ENCODE measurements at regions not wholly inside any gene's neighbourhood (a gene's known extent, or its start where the extent isn't known, plus 50 kb on each side); places are given as distances from the start of the nearest gene placed in this dataset.
"Not testable (repeated sequence)": the region's sequence is repeated elsewhere in the genome, so short reads cannot be mapped to it uniquely, and the experiment has no call there.

DNA sequence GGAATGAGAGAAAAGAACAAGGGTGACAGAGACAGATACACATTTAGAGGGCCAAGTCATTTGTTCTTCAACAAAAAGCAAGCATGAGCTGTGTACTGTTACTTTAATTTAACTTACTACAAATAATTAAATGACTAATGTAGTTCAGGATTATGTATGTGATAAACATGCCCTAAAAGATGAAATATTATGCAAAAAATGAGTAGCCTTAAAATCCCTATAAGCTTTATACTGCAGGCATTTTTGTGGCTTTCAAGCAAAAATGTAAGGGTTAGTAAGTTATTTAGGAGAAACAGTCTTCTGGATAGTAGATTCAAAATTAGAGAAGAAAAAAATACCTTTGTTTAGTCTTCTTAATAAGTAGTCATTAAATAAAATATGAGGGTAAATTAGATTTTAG lies 431.2 kb downstream of the CSNK1G3 start:
- H3K9me3 ChIP-seq = peaks cover 15% of the 10 kb centered on the region
- H3K4me1 ChIP-seq (ENCODE audit: low read depth) = no peaks in the 10 kb centered on the region
- no peak for DNase-seq
- H3K4me3 ChIP-seq = no peak overlapping the region
- intact Hi-C loops (cut with DNase I, micrococcal nuclease) = no loop called here
- H3K36me3 ChIP-seq (ENCODE audit: low read depth) = no peaks in the 10 kb centered on the region
- ATAC-seq = no peak
- TF ChIP-seq, protein P1, sequence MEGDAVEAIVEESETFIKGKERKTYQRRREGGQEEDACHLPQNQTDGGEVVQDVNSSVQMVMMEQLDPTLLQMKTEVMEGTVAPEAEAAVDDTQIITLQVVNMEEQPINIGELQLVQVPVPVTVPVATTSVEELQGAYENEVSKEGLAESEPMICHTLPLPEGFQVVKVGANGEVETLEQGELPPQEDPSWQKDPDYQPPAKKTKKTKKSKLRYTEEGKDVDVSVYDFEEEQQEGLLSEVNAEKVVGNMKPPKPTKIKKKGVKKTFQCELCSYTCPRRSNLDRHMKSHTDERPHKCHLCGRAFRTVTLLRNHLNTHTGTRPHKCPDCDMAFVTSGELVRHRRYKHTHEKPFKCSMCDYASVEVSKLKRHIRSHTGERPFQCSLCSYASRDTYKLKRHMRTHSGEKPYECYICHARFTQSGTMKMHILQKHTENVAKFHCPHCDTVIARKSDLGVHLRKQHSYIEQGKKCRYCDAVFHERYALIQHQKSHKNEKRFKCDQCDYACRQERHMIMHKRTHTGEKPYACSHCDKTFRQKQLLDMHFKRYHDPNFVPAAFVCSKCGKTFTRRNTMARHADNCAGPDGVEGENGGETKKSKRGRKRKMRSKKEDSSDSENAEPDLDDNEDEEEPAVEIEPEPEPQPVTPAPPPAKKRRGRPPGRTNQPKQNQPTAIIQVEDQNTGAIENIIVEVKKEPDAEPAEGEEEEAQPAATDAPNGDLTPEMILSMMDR (IDR thresholded peaks at IDR 0.05) = no peak

DNA sequence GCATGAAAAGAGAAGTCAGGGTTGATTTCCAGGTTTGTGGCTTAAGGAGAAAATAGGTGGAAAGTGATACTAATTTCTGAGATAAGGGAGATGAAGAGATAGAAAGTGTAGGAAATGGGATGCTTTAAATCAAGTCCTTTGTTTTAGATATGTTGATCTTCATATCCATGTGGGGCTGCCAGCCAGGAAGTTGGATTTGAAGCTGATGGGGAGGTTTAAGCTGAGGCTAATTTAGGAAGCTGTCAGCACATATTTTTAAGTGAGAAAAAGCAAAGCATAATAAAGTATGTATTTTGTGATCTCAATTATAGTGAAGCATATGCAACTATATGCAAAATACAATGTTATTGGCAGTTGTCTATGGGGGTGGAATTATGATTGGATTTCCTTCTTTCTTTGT lies 428.4 kb downstream of the CSNK1G3 start:
- Histone ChIP-seq H3K36me3 (ENCODE audit: low read depth) (no peaks in the 10 kb centered on the region), H3K4me3 (no peak overlapping the region), H3K4me1 (ENCODE audit: low read depth) (no peaks in the 10 kb centered on the region), H3K9me3 (peaks cover 39% of the 10 kb centered on the region)
- intact Hi-C loops (cut with DNase I, micrococcal nuclease) = no loop called here
- ATAC-seq (no peak), DNase-seq (no peak)
- TF ChIP-seq, protein P1 (IDR thresholded peaks at IDR 0.05) = no peak

DNA sequence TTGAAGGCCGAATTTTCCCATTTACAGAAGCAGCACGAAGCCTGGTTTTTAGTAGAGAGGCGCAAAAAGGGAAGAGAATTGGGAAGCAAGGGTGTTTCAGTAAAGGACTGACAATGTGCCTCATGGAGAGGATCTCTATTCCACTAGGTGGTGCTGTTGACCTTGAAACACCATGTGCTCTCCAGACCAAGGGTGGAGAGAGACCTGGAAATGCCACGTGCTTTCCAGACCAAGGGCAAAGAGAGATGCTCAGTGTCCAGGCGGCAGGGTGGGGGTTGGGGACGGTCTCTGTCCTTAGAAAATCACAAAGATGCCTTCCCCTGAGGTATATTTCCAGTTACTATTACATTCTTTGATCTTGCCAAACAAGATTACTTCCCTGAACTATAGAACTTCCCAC lies 425.3 kb downstream of the CSNK1G3 start:
- DNase-seq (peak in 1 of 3 donors; percentile 56), ATAC-seq (peak; percentile 41)
- H3K9me3 ChIP-seq = peaks cover 38% of the 10 kb centered on the region
- H3K36me3 ChIP-seq (ENCODE audit: low read depth) = no peaks in the 10 kb centered on the region
- H3K4me1 ChIP-seq (ENCODE audit: low read depth) = no peaks in the 10 kb centered on the region
- intact Hi-C loops (cut with DNase I, micrococcal nuclease) = no loop called here
- TF ChIP-seq, protein P1 (IDR thresholded peaks at IDR 0.05) = no peak
- no peak overlapping the region for H3K4me3 ChIP-seq

DNA sequence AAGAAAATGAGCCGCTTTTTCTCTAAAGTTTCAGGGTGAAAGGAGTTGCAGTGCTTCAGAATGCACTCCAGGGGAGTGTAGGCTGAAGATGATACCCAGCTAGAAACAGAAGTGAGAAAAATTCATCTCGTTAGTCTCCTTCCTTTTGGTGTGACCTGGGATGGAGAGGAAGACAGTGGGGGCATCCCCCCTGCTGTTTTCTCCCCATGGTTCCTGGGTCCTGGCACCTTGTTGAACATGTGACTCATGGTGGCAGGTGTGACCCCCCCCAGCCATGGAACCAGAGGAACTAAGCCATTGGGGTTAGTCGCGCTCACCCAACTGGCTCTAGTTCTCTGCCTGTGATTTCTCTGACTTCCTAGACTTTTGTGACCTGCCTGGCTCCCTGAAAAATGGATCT lies 424.6 kb downstream of the CSNK1G3 start:
- Histone ChIP-seq H3K9me3 (peaks cover 31% of the 10 kb centered on the region), H3K4me1 (ENCODE audit: low read depth) (no peaks in the 10 kb centered on the region), H3K36me3 (ENCODE audit: low read depth) (no peaks in the 10 kb centered on the region), H3K4me3 (no peak overlapping the region)
- ATAC-seq = no peak
- TF ChIP-seq, protein P1 (IDR thresholded peaks at IDR 0.05) = no peak
- DNase-seq = no peak
- intact Hi-C loops (cut with DNase I, micrococcal nuclease) = no loop called here

DNA sequence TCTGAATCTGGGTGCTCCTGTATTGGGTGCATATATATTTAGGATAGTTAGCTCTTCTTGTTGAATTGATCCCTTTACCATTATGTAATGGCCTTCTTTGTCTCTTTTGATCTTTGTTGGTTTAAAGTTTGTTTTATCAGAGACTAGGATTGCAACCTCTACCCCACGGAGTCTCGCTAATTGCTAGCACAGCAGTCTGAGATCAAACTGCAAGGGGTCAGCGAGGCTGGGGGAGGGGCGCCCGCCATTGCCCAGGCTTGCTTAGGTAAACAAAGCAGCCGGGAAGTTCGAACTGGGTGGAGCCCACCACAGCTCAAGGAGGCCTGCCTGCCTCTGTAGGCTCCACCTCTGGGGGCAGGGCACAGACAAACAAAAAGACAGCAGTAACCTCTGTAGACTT lies 421.8 kb downstream of the CSNK1G3 start:
- intact Hi-C loops (cut with DNase I, micrococcal nuclease); H3K4me1 ChIP-seq (ENCODE audit: low read depth); H3K4me3 ChIP-seq; H3K36me3 ChIP-seq (ENCODE audit: low read depth); DNase-seq; ATAC-seq: not testable (repeated sequence)
- H3K9me3 ChIP-seq = peaks cover 24% of the 10 kb centered on the region

DNA sequence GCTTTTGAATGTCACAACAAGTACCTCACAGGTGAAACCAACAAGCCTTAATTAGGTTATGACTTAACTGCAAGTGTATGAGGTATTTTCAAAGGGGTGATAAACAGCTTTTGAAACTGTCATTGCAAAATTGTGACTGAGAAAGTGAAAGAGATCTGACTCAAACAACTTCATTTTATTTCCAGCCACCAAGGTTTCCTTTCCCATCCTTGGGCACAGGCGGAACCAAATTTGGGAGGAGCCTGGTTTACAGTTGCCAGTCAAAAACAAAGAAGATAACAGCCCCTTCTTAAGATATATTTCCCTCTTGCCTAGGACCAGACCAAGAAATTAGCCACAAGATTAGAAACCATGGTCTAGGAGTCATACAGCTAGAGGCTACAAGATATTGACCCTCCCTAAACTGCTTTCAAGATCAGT lies 417.1 kb downstream of the CSNK1G3 start:
- DNase-seq (no peak), ATAC-seq (no peak)
- TF ChIP-seq, protein P1 (IDR thresholded peaks at IDR 0.05) = no peak
- Histone ChIP-seq H3K9me3 (no peaks in the 10 kb centered on the region), H3K36me3 (ENCODE audit: low read depth) (no peaks in the 10 kb centered on the region), H3K4me1 (ENCODE audit: low read depth) (no peaks in the 10 kb centered on the region), H3K4me3 (no peak overlapping the region)
- intact Hi-C loops (cut with DNase I, micrococcal nuclease) = no loop called here

All from mucosa of descending colon (tissue), 3 donors.